ENCODE measurements at regions not wholly inside any gene's neighbourhood (a gene's known extent, or its start where the extent isn't known, plus 50 kb on each side); places are given as distances from the start of the nearest gene placed in this dataset.

DNA sequence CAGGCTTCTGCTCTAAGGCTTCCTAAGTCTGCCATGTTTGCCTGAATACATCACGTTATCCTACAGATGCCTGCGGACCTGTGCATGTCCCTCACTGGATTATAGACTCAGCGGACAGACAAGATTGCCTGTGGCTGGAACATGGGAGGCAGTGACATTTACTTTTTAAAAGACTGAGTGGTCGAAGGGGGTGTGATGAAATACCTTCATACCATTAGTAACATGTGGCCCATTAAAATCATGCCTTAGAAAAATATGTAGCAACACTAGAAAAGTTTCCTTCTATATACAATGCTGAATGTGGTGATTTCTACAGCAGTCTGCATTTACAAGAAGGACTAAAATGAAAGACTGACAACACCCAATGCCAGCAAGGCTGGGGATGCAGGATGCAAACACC lies 154.4 kb downstream of the ASB1 start:
- TF ChIP-seq, protein P1, sequence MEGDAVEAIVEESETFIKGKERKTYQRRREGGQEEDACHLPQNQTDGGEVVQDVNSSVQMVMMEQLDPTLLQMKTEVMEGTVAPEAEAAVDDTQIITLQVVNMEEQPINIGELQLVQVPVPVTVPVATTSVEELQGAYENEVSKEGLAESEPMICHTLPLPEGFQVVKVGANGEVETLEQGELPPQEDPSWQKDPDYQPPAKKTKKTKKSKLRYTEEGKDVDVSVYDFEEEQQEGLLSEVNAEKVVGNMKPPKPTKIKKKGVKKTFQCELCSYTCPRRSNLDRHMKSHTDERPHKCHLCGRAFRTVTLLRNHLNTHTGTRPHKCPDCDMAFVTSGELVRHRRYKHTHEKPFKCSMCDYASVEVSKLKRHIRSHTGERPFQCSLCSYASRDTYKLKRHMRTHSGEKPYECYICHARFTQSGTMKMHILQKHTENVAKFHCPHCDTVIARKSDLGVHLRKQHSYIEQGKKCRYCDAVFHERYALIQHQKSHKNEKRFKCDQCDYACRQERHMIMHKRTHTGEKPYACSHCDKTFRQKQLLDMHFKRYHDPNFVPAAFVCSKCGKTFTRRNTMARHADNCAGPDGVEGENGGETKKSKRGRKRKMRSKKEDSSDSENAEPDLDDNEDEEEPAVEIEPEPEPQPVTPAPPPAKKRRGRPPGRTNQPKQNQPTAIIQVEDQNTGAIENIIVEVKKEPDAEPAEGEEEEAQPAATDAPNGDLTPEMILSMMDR (IDR thresholded peaks at IDR 0.05) = no peak
- TF ChIP-seq POLR2A (IDR thresholded peaks at IDR 0.05) = no peak
